Fibroblast of pulmonary artery (primary cell): ENCODE measurements at regions not wholly inside any gene's neighbourhood (a gene's known extent, or its start where the extent isn't known, plus 50 kb on each side); places are given as distances from the start of the nearest gene placed in this dataset.

Experiments used
- DNase-seq: peaks from one replicate; pipeline ENCODE4 v3.0.0-alpha.2; 2010; ENCODE audit warnings: low read depth
- H3K4me3 ChIP-seq: replicated peaks from 2 replicates; pipeline ENCODE4 v1.5.1; 2011; ENCODE audit warnings: low read depth, mild to moderate bottlenecking, control low read depth, low read length, moderate library complexity
- TF ChIP-seq, protein P1 (sequence below): IDR thresholded peaks from 2 replicates; pipeline ENCODE4 v1.5.1; 2011; ENCODE audit warnings: mild to moderate bottlenecking, control low read depth, low read length, inconsistent platforms; ENCODE audit errors: missing control alignments

GRCh38 chr1:239778208-239778813, 313.4 kb upstream of the FMN2 start:
- no peak overlapping the region for H3K4me3 ChIP-seq
- TF ChIP-seq, protein P1, sequence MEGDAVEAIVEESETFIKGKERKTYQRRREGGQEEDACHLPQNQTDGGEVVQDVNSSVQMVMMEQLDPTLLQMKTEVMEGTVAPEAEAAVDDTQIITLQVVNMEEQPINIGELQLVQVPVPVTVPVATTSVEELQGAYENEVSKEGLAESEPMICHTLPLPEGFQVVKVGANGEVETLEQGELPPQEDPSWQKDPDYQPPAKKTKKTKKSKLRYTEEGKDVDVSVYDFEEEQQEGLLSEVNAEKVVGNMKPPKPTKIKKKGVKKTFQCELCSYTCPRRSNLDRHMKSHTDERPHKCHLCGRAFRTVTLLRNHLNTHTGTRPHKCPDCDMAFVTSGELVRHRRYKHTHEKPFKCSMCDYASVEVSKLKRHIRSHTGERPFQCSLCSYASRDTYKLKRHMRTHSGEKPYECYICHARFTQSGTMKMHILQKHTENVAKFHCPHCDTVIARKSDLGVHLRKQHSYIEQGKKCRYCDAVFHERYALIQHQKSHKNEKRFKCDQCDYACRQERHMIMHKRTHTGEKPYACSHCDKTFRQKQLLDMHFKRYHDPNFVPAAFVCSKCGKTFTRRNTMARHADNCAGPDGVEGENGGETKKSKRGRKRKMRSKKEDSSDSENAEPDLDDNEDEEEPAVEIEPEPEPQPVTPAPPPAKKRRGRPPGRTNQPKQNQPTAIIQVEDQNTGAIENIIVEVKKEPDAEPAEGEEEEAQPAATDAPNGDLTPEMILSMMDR: no peak

DNA sequence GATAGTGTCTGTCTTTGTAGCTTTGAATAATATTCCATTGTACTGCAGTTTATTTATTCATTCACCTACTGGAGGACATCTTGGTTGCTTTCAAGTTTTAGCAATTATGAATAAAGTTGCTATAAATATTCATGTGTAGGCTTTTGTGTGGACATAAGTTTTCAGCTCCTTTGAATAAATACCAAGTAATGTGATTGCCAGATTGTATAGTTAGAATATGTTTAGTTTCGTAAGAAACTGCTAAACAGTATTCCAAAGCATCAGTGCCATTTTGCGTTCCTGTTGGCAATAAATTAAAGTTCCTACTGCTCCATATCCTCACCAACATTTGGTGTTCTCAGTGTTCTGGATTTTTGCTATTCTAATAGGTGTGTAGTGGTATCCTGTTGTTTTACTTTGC, 311.7 kb upstream of the FMN2 start:
- no peak for DNase-seq
- no peak overlapping the region for H3K4me3 ChIP-seq
- TF ChIP-seq, protein P1: no peak

More at GRCh38 chr1:239778208-239778813, 313.4 kb upstream of the FMN2 start:
- DNase-seq: no peak

- TF ChIP-seq, protein P1: no peak
- H3K4me3 ChIP-seq: no peak overlapping the region
- DNase-seq: no peak
Observed at GRCh38 chr1:239784896-239785295, 306.8 kb upstream of the FMN2 start.

DNA sequence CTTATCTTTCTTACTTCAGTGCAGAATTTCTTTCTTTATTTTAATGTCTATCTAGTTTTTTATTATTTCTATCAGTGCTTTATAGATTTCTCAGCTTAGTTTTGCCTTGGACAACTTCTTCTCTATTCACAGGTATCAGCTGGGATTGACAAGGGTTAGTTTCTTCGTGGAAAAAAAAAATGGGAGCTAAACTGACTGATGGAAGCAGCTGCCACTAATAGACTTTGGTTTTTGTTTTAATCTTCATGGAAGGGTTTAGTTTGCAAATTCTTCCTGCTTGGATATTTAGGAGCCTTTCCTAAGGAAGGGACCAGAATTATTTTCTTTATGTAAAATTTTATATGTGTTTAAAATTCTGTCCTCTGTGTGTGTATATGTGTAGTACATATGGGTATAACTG, 306.1 kb upstream of the FMN2 start:
- no peak for DNase-seq
- H3K4me3 ChIP-seq: no peak overlapping the region
- TF ChIP-seq, protein P1: no peak

GRCh38 chr1:239786464-239786863, 305.2 kb upstream of the FMN2 start:
- TF ChIP-seq, protein P1: no peak
- DNase-seq: no peak
- H3K4me3 ChIP-seq: no peak overlapping the region

- TF ChIP-seq, protein P1: no peak
- H3K4me3 ChIP-seq: no peak overlapping the region
- DNase-seq: no peak
Observed at GRCh38 chr1:239792157-239792556, 299.5 kb upstream of the FMN2 start.

GRCh38 chr1:239795304-239795703, 296.4 kb upstream of the FMN2 start:
- no peak for DNase-seq
- no peak overlapping the region for H3K4me3 ChIP-seq
- TF ChIP-seq, protein P1: no peak
